HG03571 (cell line): ENCODE measurements at regions not wholly inside any gene's neighbourhood (a gene's known extent, or its start where the extent isn't known, plus 50 kb on each side); places are given as distances from the start of the nearest gene placed in this dataset.
"Not testable (repeated sequence)": the region's sequence is repeated elsewhere in the genome, so short reads cannot be mapped to it uniquely, and the experiment has no call there.

ENCODE experiments used
- ATAC-seq: cut with Tn5 transposase; IDR thresholded peaks from one replicate; pipeline ENCODE4 v1.9.1; 2021; ENCODE audit not compliant: unreplicated experiment

DNA sequence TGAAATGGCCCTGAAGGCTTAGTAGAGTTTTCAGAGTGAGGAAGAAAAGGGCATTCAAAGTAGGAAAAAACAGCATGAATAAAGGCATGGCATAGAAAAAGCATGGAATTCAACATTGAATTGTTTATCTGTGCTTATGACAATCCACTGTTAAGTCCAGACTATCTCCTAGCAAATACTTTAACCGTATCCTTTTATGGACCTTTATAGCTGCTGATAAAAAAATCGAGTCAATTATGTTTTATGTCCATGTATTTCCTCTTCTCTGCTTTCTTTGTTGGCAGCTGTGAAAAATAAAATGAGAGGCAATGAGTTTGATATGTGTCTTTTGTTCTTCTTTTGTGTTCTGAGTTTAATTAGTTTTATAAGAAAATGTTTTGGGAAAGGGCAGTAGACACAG is 70.4 kb downstream of the TDRD15 start:
- ATAC-seq = no peak

DNA sequence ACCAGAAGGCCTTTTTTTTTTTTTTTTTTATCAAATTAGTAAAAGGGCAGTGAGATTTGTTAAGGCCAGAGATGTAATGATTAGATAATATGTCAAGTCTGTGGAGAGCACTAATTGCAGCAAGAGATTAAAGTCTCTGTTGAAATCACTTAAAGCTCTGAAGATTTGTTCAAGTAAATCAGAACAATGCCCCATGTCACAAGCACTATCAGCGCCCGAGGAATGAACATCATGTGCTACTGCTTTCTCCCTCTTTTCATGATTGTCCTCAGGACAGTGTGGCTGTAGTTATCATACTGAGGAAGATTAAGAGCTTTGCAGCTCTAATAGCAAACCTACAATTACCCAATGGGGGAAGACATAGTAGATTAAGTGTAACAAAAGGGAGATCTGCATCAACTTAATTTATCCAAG is 71.1 kb downstream of the TDRD15 start:
- ATAC-seq = no peak

DNA sequence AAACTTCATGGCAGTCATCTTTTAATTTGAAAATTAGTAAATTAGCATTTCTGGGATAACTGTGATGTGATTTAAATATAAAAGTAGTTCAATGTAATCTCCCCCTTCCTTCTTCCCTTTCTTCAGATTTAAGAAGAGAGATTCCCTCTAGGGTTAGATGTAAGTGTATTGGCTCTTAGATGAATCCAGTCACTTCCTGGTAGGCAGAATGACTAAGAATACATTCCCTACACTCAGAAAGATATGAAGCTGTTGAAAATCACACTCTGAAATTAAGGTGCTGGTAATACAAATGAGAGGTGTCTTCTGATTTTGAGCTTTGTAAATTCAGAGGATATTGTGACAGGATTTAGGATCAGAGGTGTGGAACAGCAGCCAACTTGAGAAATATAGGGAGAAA is 71.6 kb downstream of the TDRD15 start:
- no peak for ATAC-seq

DNA sequence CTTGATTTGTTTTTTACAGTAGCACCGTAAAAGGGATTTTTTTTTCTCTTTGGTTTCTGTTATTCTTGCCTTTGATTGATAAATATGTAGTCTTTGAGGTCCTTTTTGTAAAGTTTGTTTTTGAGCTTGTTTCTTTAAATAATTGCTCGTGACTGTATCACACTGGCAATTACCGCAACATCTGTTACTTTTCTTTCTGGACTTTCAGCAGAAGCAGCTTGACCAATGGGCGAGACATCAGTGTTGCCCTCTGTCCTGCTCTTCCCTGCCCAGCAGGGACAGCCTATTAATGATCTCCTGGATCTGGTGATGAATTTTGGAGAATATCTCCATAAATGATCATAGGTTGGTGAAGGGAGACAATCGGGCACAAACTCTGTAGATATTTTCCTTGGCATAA is 74.9 kb downstream of the TDRD15 start:
- no peak for ATAC-seq

DNA sequence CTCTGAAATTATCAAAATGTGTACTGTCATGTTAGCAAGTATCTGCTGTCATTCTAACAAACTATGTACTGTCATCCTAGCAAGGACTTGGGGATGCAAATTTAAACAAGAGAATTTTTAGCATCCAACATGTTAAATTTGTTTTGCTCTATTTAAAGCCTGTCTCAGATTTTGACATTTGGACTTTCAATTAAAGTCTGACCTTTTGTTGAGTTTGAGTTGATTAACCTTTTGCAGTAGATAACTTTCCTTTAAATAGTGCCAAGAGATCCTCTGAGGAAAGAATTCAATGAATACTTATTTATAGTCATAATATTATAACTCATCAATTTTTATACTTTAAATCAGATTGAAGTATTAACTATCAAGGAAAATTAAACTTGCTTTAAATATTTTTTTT is 80.2 kb downstream of the TDRD15 start:
- ATAC-seq = no peak

DNA sequence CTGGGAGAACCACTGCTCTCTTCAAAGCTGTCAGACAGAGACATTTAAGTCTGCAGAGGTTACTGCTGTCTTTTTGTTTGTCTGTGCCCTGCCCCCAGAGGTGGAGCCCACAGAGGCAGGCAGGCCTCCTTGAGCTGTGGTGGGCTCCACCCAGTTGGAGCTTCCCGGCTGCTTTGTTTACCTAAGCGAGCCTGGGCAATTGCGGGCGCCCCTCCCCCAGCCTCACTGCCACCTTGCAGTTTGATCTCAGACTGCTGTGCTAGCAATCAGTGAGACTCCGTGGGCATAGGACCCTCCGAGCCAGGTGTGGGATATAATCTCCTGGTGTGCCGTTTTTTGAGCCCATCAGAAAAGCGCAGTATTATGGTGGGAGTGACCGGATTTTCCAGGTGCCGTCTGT is 90.3 kb downstream of the TDRD15 start:
- ATAC-seq = not testable (repeated sequence)

DNA sequence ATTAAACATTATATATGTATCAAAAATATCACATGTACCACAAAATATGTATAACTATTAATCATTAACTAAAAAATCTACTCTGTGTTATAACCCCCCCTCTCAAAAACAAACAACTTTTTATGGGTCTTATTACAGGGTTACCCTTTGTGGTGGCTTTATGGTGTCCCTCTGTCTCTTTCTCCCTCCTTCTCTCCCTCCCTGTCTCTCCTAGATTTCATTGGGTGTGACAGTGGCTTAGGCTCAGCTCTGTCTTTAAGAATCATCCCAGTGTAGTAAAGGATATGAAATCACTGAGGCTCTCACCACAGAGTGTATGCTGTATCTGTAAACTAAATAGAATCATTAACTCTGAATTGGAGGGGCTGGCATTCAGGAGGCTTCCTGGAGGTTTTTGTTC is 93.7 kb downstream of the TDRD15 start:
- ATAC-seq = no peak

DNA sequence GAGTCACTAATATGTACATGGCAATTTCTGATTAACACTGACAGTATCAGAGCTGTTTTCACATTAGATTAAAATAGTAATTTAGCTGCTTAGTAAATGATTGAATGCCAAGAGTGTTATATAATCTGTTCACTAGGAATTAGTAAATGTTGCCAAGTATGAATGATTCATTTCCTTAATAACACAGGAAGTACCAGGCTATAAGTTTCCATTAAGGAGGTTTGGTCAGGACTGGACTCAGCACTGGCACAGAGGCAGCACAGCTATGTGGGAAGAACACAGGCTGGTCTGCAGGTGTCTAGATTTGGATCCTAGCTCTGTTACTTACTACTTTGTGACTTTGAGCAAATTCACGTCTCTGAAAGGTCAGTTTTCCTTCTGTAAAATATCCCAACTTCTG is 97.2 kb downstream of the TDRD15 start:
- ATAC-seq = no peak

DNA sequence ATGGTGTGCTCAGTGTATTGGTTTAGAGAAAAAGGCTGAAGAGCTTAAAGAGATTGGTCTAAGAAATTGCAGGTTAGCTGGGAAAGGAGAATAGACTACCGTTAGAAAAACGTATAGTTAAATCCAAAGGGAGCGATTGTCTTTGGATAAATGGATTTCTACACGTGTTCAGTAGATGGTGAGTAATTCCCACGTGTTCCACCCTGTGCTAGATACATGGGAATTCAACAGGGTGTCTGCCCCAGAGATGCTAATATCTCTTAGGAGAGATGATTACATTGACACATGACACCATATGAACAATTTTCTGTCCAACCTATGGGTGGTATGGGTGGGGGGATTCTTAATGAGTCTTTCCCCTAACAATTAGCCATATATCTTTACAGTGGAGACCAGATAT is 99.8 kb downstream of the TDRD15 start:
- ATAC-seq = no peak

DNA sequence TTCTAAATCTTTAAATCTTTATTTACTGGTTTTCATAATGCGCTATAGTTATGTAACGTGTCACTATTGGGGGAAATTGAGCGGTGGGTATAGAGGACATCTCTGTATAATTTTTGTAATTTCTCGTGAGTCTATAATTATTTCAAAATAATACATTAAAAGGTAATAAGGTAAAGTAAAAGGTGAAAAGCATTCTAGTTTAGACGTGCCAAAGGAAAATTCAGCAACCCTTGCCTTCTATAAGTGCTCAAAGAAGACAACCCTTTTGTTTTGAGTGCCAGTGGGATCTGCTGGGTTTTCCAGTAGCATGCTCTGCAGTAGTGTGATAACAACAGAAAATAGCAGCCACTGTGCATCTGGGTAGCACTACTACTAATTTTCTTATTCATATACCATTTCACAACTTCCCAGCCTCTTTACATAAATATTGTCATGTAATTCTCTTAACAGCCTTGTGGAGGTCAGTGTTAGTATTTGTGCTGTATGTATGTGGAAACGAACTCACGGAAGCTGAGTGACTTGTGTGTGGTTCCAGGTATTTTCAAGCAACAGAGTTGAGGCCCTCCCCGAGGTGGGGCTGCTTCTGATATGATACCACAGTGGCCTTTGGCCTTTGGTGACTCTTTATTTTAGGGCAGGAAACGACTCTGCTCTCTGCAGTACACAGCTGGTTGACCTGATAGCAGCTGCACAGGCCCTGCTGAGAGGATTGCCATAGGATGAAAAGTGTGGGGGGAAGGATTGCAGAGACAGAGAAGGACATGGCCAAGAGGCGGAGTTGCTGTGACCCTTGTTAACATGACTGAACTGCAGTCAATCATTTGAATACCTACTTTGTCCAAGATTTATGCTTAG is 104.5 kb downstream of the TDRD15 start:
- ATAC-seq = no peak

DNA sequence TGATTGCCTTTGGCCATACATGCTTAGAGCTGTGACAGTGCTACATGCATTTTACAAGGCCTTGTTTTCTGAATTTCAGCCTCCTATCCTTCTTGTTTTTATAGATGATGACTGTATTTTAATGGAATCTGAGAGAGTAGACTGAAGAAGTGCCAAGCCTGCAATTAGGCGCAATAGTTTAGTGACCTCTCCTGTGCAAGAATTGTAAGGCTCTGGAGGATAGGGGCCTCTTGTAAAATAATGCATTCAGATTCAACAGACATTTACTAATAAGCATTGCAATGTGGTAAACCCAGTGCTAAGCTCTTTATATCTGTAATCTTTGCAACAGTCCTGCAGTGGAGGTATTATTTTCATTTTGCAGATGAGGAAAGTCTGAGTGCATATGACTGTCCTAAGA is 105.5 kb downstream of the TDRD15 start:
- no peak for ATAC-seq

DNA sequence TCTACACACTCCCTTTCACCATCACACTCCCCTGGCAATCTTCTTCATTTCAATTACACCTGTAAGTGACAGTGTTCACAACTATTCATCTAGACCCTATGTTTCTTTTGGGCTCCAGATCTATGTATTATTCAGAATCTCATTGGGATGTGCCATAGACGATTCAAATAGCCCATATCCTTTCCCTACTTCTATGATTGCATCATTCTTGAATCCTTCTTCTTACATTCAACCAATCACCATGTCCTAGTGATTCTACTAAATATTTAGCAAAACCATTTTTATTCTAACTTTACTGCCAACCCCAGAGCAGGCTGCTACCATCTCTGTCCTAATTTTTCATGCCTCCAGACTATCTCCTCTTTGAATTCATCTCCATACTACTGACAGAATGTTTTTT is 106.4 kb downstream of the TDRD15 start:
- no peak for ATAC-seq

DNA sequence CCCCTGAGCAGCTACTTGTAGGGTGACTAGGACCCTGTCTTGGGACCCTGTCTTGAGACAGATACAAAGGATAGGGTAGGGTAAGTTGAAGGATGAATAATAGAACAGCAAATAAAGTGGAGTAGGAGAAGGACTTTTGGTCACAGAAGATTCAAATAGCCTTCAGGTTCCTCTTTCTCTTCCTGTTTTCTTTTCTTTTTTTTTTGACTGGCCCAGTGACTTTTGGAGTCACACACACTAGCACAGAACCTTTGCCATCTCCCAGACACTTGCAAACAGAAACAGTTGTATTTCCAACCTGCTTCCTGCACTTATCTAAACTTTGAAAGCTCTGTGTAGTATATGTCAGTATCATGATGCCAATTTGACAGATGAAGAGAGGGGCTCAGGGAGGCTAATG is 108.2 kb downstream of the TDRD15 start:
- no peak for ATAC-seq

DNA sequence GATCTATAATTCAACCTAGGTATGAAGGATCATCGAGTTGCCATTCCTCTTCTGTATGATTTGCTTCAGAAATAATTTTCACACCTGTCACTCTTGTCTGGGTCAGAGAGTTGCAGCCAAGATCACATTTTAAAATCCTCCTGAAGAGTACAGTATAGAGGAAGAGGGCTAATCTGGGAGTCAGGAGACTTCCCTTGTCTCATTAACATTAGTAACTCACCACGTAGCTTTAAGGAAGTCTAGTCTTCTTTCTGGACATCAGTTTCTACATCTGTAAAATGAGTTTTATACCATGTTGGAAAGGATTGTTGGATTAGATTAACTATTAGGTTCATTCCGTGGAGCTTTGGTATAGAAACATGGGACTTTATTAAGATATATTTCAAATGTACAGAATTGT is 109.4 kb downstream of the TDRD15 start:
- ATAC-seq = no peak

DNA sequence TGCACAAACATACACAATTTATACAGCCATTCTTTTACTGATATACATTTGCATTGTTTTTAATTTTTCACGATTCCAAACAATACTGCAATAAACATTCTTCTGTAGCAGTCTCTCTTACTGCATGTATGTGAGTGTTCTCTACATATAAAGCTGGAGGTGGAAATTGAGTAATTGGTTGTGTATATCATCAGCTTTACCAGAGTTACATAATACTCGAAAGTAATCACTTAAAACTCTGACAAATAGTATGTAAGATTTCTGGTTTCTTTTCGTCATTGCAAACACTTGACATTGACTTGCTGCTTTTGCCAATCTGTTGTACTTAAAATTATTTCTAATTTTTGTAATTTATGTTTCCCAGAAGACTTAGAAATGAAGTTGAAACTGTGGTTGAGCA is 110.2 kb downstream of the TDRD15 start:
- no peak for ATAC-seq

DNA sequence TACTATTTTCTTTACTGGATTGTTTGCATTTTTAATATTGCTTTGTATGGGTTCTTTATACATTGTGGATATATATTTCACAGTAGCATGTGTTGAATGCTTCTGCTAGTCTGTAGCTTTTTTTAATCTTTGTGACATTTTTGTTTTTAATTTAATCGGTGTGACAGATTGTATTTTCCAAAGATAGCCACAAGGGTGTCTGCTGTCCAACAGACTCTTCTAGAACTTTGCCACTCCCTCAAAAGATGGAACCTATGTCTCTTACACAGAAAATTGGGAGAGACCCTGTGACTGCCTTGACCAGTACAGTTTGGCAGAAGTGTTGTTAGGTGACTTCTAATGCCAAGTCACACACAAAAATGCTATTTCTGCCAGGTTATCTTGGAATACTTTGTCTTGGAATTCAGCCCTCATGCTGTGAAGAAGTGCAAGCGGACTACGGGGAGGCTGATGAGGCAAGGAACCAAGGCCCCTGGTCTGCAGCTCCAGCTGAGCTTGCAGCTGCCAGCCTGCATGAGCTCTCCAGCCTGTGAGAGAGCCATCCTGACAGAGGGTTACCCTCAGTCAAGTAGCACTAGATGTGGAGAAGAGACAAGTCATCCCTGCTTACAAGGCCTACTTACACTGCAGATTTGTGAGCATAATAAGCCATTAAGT is 110.8 kb downstream of the TDRD15 start:
- no peak for ATAC-seq

DNA sequence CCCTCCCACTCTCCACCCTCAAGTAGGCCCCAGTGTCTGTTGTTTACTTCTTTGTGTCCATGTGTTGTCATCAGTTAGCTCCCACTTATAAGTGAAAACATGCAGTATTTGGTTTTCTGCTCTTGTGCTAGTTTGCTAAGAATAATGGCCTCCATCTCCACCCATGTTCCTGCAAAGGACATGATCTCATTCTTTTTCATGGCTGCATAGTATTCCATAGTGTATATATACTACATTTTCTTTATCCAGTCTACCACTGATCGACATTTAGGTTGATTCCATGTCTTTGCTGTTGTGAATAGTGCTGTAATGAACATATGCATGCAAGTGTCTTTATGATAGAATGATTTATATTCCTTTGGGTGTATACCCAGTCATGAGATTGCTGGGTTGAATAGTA is 116.0 kb downstream of the TDRD15 start:
- not testable (repeated sequence) for ATAC-seq

DNA sequence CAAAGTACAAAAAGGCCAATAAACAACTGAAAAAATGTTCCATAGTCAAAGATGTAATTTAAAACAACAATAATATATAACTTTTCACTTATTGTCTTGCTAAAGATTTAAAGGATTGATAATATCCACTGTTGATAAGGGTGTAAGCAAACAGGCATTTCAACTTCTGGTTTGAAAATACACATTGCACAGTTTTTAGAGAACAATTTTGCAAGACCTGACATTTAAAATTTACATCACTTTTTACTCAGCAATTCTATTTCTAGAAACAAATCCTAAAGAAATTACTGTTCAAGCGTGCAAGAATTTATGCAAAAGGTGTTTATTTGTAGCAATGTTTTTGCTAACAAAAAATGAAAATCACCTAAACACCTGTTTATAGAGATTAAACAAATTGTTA is 120.4 kb downstream of the TDRD15 start:
- ATAC-seq = no peak

DNA sequence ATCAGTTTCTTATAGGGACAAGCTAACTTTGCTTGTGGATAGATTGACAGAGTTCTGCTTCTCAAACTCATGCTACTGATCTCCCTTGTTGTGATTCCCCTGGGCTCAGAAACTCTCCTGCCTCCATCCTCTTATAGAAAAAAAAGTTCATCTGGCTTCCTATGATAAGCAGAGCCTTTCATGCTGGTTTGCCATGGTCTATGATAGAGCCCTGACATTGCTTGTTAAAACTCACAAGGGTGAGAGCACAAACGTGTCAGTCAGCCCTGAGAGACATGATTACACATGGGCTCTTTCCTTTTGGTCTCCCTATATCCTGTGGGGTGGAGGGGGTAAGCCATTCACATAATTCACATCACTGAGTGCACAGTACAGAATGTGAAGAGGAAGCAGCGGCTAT is 121.8 kb downstream of the TDRD15 start:
- no peak for ATAC-seq

DNA sequence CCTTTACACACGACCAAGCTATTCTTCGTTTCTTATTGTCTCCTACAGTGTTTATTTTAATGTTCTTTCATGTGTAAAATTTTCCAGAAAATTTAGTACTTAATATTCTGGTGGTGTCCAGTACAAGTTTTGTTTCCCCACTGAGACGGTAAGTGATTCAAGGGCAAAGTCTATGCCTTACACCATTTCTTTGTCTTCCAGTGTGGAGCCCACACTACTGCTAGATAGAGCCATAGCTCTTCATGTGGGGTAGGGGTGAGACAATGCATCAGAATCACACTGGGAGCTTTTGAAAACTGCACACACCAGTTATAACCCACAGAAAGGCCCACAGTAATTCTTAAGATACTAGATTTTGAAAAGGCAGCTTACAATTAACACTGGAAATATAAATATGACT is 125.6 kb downstream of the TDRD15 start:
- no peak for ATAC-seq

DNA sequence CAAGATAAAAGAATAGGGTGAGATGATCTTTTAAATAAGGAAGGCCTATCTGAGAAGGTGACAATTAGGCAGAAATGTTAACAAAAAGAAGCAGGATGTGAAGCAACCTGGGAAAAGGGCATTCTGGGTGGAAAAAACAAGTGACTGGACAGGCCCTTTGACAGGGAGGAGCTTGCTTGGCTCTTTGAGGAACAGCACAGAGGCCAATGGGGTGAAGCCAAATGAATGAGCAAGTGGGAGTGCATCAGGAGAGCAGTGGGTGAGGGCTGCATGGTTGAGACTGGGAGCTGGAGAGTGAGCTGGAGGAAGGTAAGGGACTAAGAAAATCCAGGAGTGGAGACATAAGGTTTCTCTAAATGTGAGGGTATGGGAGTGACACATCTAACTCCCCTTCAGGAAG is 126.9 kb downstream of the TDRD15 start:
- ATAC-seq = no peak

DNA sequence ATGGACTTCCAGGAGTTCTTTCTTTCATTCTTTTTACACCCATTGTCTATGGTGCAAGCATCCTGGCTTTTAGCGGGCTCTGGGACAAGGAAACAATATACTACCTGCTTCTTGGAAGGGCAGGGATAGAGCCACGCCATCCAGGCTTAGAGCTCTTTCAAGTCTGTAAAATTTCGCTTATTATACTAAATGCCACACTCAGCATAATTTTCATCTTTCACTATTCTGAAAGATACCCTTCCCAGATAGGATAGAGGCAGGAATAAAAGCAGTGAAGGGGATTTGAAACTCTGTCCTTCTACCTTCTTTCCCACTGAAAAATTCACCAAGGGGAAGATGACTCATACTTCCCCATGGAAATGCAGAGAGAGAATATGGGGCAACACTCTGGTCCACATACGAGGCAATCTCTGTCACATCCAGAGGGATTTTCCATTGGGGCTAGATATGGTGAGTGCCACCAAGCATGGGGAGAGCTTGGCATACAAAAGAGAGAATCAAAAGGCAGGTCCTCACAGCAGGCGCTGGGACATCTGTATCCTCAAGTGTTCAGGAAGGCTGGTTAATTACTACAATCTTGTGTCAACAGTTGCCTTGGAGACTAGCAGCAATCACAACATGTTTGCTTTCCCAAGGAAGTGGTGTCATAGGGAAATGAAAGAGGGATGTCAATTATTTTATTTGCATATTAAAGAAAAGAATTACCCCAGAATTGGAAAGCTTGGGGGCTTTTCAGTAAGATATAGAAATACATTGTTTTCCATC is 127.6 kb downstream of the TDRD15 start:
- ATAC-seq = no peak
